Mesenchymal stem cell (in vitro differentiated cells and primary cell): ENCODE measurements at regions not wholly inside any gene's neighbourhood (a gene's known extent, or its start where the extent isn't known, plus 50 kb on each side); places are given as distances from the start of the nearest gene placed in this dataset.

ENCODE experiments used
- DNase-seq: peaks from one replicate; pipeline ENCODE4 v3.0.0-alpha.2; 2013
- H2AFZ ChIP-seq: one replicate; pipeline ENCODE4 v1.6.1; 2013; ENCODE audit warnings: low read depth, mild to moderate bottlenecking, control low read depth, inconsistent platforms, low read length, moderate library complexity
- H2AK5ac ChIP-seq: 2 replicates; pipeline ENCODE4 v1.6.1; 2013; ENCODE audit warnings: low read length, moderate library complexity, mild to moderate bottlenecking, inconsistent platforms; ENCODE audit not compliant: severe bottlenecking
- H2BK120ac ChIP-seq: one replicate; pipeline ENCODE4 v1.6.1; 2013; ENCODE audit warnings: low read depth, mild to moderate bottlenecking, inconsistent platforms, low read length, moderate library complexity
- H2BK12ac ChIP-seq, 2 experiments: one replicate each; pipeline ENCODE4 v1.6.1; 2013; ENCODE audit warnings: inconsistent platforms in 2 of 2, low read length in 2 of 2, mild to moderate bottlenecking in 2 of 2, moderate library complexity in 2 of 2, control low read depth in 1 of 2
- H2BK15ac ChIP-seq: one replicate; pipeline ENCODE4 v1.6.1; 2013; ENCODE audit warnings: mild to moderate bottlenecking, low read depth, inconsistent platforms; ENCODE audit not compliant: poor library complexity, severe bottlenecking
- H2BK5ac ChIP-seq: 2 replicates; pipeline ENCODE4 v1.6.1; 2013; ENCODE audit warnings: low read depth, mild to moderate bottlenecking, low read length, control low read depth, inconsistent platforms; ENCODE audit not compliant: poor library complexity, severe bottlenecking
- H3K14ac ChIP-seq, 2 experiments: one replicate each; pipeline ENCODE4 v1.6.1; 2013; ENCODE audit warnings: inconsistent platforms in 2 of 2, low read length in 2 of 2, control low read depth in 1 of 2, mild to moderate bottlenecking in 1 of 2, moderate library complexity in 1 of 2
- H3K18ac ChIP-seq, 2 experiments: one replicate each; pipeline ENCODE4 v1.6.1; 2013; ENCODE audit warnings: inconsistent platforms in 2 of 2, low read length in 2 of 2, control low read depth in 1 of 2, low read depth in 1 of 2, mild to moderate bottlenecking in 1 of 2
- H3K23ac ChIP-seq, 2 experiments: one replicate each; pipeline ENCODE4 v1.6.1; 2013; ENCODE audit warnings: inconsistent platforms in 2 of 2, low read length in 2 of 2, mild to moderate bottlenecking in 2 of 2, moderate library complexity in 2 of 2, control low read depth in 1 of 2
- H3K27ac ChIP-seq: 2 replicates; pipeline ENCODE4 v1.5.1; 2013; ENCODE audit warnings: mild to moderate bottlenecking, moderate library complexity, low read length, control low read depth, inconsistent platforms; ENCODE audit not compliant: poor library complexity, severe bottlenecking
- H3K27me3 ChIP-seq, 2 experiments: 2 replicates each; pipeline versions ENCODE4 v1.6.1 to v1.7.0; 2013; ENCODE audit warnings: low read length in 2 of 2, mild to moderate bottlenecking in 2 of 2, moderate library complexity in 2 of 2, control low read depth in 1 of 2, inconsistent platforms in 1 of 2; ENCODE audit not compliant: control insufficient read depth in 1 of 2, insufficient read depth in 1 of 2
- H3K36me3 ChIP-seq, 2 experiments: 2 replicates each; pipeline versions ENCODE4 v1.6.1 to v1.7.0; 2013; ENCODE audit warnings: low read length in 2 of 2, control low read depth in 1 of 2, inconsistent platforms in 1 of 2, low read depth in 1 of 2, mild to moderate bottlenecking in 1 of 2; ENCODE audit not compliant: insufficient read depth in 2 of 2, control insufficient read depth in 1 of 2
- H3K4ac ChIP-seq, 2 experiments: one replicate each; pipeline ENCODE4 v1.6.1; 2013; ENCODE audit warnings: inconsistent platforms in 2 of 2, low read length in 2 of 2, mild to moderate bottlenecking in 2 of 2, moderate library complexity in 2 of 2, control low read depth in 1 of 2, low read depth in 1 of 2
- H3K4me1 ChIP-seq: 2 replicates; pipeline ENCODE4 v1.6.1; 2013; ENCODE audit warnings: low read depth, low read length, control low read depth; ENCODE audit not compliant: control insufficient read depth, insufficient read depth
- H3K4me2 ChIP-seq: 2 replicates; pipeline ENCODE4 v1.6.1; 2013; ENCODE audit warnings: low read length, mild to moderate bottlenecking, inconsistent platforms; ENCODE audit not compliant: poor library complexity, severe bottlenecking
- H3K4me3 ChIP-seq, 2 experiments: 2 replicates each; pipeline versions ENCODE4 v1.5.1 to v1.7.0; 2013; ENCODE audit warnings: low read length in 2 of 2, mild to moderate bottlenecking in 2 of 2, control low read depth in 1 of 2, low read depth in 1 of 2; ENCODE audit not compliant: insufficient read depth in 1 of 2
- H3K79me1 ChIP-seq: replicated peaks from 2 replicates; pipeline ENCODE4 v1.6.1; 2013; ENCODE audit warnings: mild to moderate bottlenecking, control low read depth, low read length, inconsistent platforms; ENCODE audit not compliant: poor library complexity, severe bottlenecking
- H3K9ac ChIP-seq: 2 replicates; pipeline ENCODE4 v1.7.0; 2013; ENCODE audit warnings: mild to moderate bottlenecking, low read length, moderate library complexity
- H3K9me3 ChIP-seq: 2 replicates; pipeline ENCODE4 v1.7.0; 2013; ENCODE audit warnings: mild to moderate bottlenecking, low read length; ENCODE audit not compliant: control insufficient read depth
- H4K8ac ChIP-seq: one replicate; pipeline ENCODE4 v1.6.1; 2013; ENCODE audit warnings: inconsistent platforms, mild to moderate bottlenecking, low read length, moderate library complexity
- H4K91ac ChIP-seq: one replicate; pipeline ENCODE4 v1.6.1; 2013; ENCODE audit warnings: mild to moderate bottlenecking, low read length, inconsistent platforms
- WGBS: methylation state at CpG from one replicate; pipeline ENCODE4 v1.1.7; 2013; ENCODE audit warnings: mixed read lengths; 5-methylcytosine and 5-hydroxymethylcytosine counted together

DNA sequence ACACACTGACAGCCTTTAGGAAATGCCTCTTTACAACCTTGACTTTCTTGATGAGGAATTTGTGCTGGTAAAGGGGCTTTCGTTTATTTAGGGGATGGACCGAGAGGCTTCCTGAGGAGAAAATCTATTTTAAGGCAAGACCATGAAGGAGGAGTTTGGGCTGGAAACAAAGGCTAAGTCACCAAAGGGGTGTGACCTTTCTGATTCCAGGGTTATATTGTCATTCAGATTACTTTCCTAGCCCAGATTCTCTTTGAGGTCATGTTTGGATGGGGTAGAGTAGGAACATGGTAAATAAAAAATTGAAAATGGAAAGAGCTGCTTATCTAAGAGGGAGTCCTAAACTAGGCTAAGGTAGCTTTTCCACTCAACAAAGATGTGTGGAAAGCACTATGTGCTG, 77.1 kb upstream of the UGP2 start:
- H2BK120ac ChIP-seq = no peak overlapping the region

DNA sequence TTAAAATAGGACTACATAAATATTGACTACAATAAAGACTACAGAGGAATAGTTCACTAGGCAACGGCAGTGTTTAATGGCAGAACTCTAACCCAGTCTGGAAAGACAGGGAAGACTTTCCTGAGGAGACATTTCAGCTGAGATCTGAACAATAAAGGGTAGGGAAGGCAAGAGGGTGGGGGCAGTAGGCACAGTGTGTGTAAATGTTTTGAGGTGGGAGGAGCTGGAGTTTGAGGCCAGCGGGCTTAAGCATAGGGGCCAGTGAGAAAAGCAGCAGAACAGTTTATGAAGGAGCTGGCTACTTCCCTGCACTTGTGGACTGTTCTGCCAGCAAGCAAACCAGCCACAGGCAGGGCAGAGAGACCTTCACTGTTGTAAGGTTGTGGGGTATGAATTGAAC, 76.6 kb upstream of the UGP2 start:
- Histone ChIP-seq H3K4me3 (no peak overlapping the region), H3K36me3 (no peaks in the 10 kb centered on the region), H2BK120ac (no peak overlapping the region), H3K4me2 (no peak overlapping the region), H3K14ac (no peak overlapping the region), H3K9me3 (peaks cover 10% of the 10 kb centered on the region), H3K4me1 (no peaks in the 10 kb centered on the region), H2AK5ac (no peak overlapping the region), H2BK15ac (no peak overlapping the region), H3K18ac (no peak overlapping the region), H4K8ac (peak overlapping the region; percentile 38), H3K79me1 (no peaks in the 10 kb centered on the region), H2BK12ac (no peak overlapping the region), H2AFZ (no peak overlapping the region), H3K9ac (peak overlapping the region; percentile 80), H3K27ac (no peak overlapping the region), H3K4ac (no peak overlapping the region), H4K91ac (no peak overlapping the region), H3K27me3 (no peaks in the 10 kb centered on the region), H2BK5ac (no peak overlapping the region), H3K23ac (no peak overlapping the region)
- no peak for DNase-seq
- 84% methylated on average over 2 of the region's 2 CpGs for WGBS

More for the DNA sequence above, 77.1 kb upstream of the UGP2 start:
- Histone ChIP-seq H3K27me3 (no peaks in the 10 kb centered on the region), H3K27ac (no peak overlapping the region), H3K4me3 (no peak overlapping the region), H3K4me2 (no peak overlapping the region), H2BK15ac (no peak overlapping the region), H2AFZ (no peak overlapping the region), H3K9ac (peak overlapping the region; percentile 80), H3K79me1 (no peaks in the 10 kb centered on the region), H3K9me3 (peaks cover 10% of the 10 kb centered on the region), H3K23ac (no peak overlapping the region), H3K4me1 (no peaks in the 10 kb centered on the region), H2AK5ac (no peak overlapping the region), H3K4ac (no peak overlapping the region), H2BK5ac (no peak overlapping the region), H4K91ac (no peak overlapping the region), H3K18ac (no peak overlapping the region), H4K8ac (no peak overlapping the region), H3K36me3 (no peaks in the 10 kb centered on the region), H2BK12ac (no peak overlapping the region), H3K14ac (no peak overlapping the region)
- 55% methylated on average over 2 of the region's 2 CpGs for WGBS
- no peak for DNase-seq

DNA sequence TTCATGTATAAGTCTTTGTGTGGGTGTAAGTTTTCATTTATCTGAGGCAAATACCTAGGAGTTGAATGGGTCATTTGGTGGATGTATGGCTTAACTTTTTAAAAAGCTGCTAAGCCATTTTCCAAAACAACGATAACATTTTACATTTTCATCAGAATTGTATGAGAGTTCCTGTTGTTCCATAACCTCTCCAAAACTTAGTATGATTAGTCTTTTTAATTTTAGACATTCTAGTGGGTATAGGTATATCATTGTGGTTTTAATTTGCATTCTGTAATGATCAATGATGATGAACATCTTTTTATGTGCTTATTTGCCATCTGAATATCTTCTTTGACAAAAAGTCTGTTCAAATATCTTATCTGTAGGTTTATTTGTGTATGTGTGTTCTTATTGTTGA, 74.4 kb upstream of the UGP2 start:
- H3K27me3 ChIP-seq = no peaks in the 10 kb centered on the region
- WGBS = no CpG with 5 or more reads among the region's 1 CpG
- no peak overlapping the region for H2BK120ac ChIP-seq
- no peaks in the 10 kb centered on the region for H3K36me3 ChIP-seq
- no peak overlapping the region for H3K23ac ChIP-seq
- H3K9ac ChIP-seq = no peak overlapping the region
- H3K14ac ChIP-seq = no peak overlapping the region
- DNase-seq = no peak
- no peak overlapping the region for H4K91ac ChIP-seq
- no peak overlapping the region for H2BK5ac ChIP-seq
- H2AK5ac ChIP-seq = no peak overlapping the region
- no peak overlapping the region for H3K18ac ChIP-seq
- H3K9me3 ChIP-seq = peaks cover 10% of the 10 kb centered on the region
- no peak overlapping the region for H2AFZ ChIP-seq
- H3K79me1 ChIP-seq = no peaks in the 10 kb centered on the region
- no peak overlapping the region for H3K4ac ChIP-seq
- no peak overlapping the region for H3K27ac ChIP-seq
- H3K4me1 ChIP-seq = no peaks in the 10 kb centered on the region
- no peak overlapping the region for H3K4me2 ChIP-seq
- H4K8ac ChIP-seq = no peak overlapping the region
- H2BK12ac ChIP-seq = no peak overlapping the region
- H3K4me3 ChIP-seq = no peak overlapping the region
- H2BK15ac ChIP-seq = no peak overlapping the region

DNA sequence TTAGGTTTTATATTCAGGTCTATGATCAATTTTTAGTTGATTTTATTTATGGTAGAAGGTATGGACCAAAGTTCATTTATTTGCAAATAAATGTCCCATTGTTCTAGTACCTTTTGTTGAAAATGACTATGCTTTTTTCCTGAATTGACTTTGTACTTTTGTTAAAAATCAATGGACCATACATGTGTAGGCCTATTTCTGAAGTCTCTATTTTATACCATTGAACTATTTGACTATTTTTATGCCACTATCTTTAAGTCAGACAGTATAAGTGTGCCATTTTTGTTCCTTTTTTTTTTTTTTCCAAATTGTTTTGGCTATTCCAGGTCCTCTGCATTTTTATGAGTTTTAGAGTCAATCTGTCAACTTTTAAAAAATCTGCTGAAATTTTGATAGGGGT, 73.6 kb upstream of the UGP2 start:
- H3K4ac ChIP-seq = no peak overlapping the region

More for the DNA sequence above, 73.6 kb upstream of the UGP2 start:
- no peak overlapping the region for H2AK5ac ChIP-seq
- H2BK15ac ChIP-seq = no peak overlapping the region
- H3K79me1 ChIP-seq = no peaks in the 10 kb centered on the region
- no peak overlapping the region for H3K9ac ChIP-seq
- H3K18ac ChIP-seq = no peak overlapping the region
- no peak overlapping the region for H2AFZ ChIP-seq
- H3K4me1 ChIP-seq = no peaks in the 10 kb centered on the region
- no peak overlapping the region for H3K4me3 ChIP-seq
- no peak overlapping the region for H3K14ac ChIP-seq
- H2BK12ac ChIP-seq = no peak overlapping the region
- H3K4me2 ChIP-seq = no peak overlapping the region
- no peak overlapping the region for H3K27ac ChIP-seq
- no peaks in the 10 kb centered on the region for H3K36me3 ChIP-seq
- no peak overlapping the region for H3K23ac ChIP-seq
- peaks cover 10% of the 10 kb centered on the region for H3K9me3 ChIP-seq
- H4K8ac ChIP-seq = no peak overlapping the region
- H2BK5ac ChIP-seq = no peak overlapping the region
- H3K27me3 ChIP-seq = no peaks in the 10 kb centered on the region
- DNase-seq = no peak
- H4K91ac ChIP-seq = no peak overlapping the region
- H2BK120ac ChIP-seq = no peak overlapping the region
